NT2/D1 (cell line): ENCODE measurements at regions not wholly inside any gene's neighbourhood (a gene's known extent, or its start where the extent isn't known, plus 50 kb on each side); places are given as distances from the start of the nearest gene placed in this dataset.

Experiments
- YY1 ChIP-seq: IDR thresholded peaks from 2 replicates; pipeline ENCODE4 v1.6.1; 2011; ENCODE audit not compliant: insufficient read length, insufficient read depth
- ZNF274 ChIP-seq: IDR thresholded peaks from 2 replicates; pipeline ENCODE4 v1.6.1; 2011; ENCODE audit warnings: mild to moderate bottlenecking, low read depth, low read length

DNA sequence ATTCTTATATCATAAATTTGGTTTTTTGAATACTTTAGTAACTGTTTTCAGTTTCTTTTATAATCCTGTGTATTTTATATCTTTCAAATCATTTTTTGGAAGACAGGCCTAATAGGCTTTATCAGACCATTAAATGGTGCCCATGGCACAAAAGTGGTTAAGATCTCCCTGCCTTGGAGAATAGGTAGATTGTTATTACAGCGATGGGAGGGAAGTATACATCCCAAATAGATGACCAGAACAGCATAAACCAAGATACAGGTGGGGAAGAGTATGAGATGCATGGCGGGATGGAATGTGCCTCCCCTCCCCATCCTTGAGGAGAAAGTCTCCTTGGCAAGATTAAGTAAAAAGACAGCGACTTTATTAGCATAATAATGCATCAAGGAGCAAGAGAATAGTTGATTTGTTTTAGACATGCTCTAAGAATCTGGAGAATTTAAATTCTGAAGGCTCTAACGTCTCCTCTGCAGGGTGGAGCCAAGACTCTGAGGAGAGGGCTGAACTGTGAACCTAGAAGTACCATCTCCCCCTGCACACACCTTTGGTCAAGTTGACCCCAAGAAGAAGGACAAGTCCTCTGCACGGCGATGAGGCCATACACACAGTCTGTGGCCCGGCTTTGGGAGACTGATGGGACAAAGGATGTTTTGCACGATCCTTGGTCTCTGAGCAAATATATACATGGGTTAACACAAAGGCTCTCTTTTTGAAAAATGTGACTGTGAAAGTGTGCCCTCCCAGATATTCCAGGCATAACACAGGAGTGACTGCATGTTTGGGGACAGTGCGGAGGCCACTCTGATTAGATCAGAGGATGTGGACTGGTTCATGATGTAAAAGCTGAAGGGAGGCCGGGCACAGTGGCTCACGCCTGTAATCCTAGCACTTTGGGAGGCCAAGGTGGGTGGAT is 61.1 kb upstream of the SLC35C1 start:
- TF ChIP-seq ZNF274 (no peak), YY1 (no peak)
